Fibroblast of lung (primary cell): ENCODE measurements at regions not wholly inside any gene's neighbourhood (a gene's known extent, or its start where the extent isn't known, plus 50 kb on each side); places are given as distances from the start of the nearest gene placed in this dataset.

Source experiments
- EZH2 ChIP-seq: IDR thresholded peaks from 2 replicates; pipeline ENCODE4 v1.5.1; 2012; ENCODE audit warnings: low read length, control low read depth, mild to moderate bottlenecking; ENCODE audit errors: missing control alignments
- TF ChIP-seq, protein P1 (sequence below), 2 donors: IDR thresholded peaks in 1 of 2; conservative IDR thresholded peaks in 1 of 2; 1 replicate in 1 of 2; 2 replicates in 1 of 2; pipeline ENCODE4 v1.5.1; 2011 to 2012; ENCODE audit warnings: low read length in 2 of 2, control low read depth in 1 of 2, inconsistent platforms in 1 of 2, low read depth in 1 of 2, mild to moderate bottlenecking in 1 of 2

DNA sequence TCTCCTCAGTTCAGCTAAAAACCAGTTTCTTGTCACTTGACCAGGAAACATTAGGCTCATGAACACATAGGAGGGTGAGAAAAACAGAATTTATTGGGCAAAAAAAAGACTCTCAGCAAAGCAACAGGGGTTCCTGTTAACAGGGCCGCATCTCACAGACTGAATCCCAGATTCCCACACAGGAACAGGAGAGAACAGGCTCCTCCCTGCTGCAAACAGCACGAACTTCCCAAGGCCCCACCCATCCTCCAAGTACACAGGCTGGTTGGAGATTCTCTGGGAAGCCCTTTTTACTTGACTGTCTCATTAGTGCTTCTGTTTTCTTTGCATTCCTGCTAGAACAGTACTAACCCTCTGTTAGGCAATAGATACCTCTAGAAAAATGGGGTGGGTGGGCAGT lies 52.4 kb upstream of the IL21 start:
- TF ChIP-seq EZH2: no peak
- TF ChIP-seq, protein P1, sequence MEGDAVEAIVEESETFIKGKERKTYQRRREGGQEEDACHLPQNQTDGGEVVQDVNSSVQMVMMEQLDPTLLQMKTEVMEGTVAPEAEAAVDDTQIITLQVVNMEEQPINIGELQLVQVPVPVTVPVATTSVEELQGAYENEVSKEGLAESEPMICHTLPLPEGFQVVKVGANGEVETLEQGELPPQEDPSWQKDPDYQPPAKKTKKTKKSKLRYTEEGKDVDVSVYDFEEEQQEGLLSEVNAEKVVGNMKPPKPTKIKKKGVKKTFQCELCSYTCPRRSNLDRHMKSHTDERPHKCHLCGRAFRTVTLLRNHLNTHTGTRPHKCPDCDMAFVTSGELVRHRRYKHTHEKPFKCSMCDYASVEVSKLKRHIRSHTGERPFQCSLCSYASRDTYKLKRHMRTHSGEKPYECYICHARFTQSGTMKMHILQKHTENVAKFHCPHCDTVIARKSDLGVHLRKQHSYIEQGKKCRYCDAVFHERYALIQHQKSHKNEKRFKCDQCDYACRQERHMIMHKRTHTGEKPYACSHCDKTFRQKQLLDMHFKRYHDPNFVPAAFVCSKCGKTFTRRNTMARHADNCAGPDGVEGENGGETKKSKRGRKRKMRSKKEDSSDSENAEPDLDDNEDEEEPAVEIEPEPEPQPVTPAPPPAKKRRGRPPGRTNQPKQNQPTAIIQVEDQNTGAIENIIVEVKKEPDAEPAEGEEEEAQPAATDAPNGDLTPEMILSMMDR (conservative IDR thresholded peaks at IDR 0.05 in 1 of 2, IDR thresholded peaks at IDR 0.05 in 1 of 2; ENCODE audit: low read depth in 1 of 2, low read length in 2 of 2): no peak
